ENCODE measurements at regions not wholly inside any gene's neighbourhood (a gene's known extent, or its start where the extent isn't known, plus 50 kb on each side); places are given as distances from the start of the nearest gene placed in this dataset.

DNA sequence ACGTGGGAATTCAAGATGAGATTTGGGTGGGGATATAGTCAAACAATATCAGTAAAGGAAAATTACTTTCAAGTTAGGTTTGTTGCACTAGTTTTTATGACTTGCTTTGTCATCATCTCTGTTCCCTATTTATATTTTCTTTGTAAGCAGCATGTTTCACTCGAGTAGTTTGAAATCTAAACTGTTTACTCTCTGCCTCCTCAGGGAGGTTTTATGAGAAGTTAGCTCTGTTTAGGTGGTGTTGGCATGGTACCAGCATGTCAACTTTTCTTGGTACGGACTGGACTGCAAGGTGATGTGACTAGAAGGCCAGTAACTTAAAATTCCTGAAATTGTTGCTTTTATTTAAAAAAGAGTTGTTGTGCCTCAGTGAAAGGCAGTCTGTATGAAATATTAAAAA, 59.2 kb upstream of the MTPN start:
- no peak for DNase-seq (ENCODE audit: low read depth in 2 of 2)

DNA sequence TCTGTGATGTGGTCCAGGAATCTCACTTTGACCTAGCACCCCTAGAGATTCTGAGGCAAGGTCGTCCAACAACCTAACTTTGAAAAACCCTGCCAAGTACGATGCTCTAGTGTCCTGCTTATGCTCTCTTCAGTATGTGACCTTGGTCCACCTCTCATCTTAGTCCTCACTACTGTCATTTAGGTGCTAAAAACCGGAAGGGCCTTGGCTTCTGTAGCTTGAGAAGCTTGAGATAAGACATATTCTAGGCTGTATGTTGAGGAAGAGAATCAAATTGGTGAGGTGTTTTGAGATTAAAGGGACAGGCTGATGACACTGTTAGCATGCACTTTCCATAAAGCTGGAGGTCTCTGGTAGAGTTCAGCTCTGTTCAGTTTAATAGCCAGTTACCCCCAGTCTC, 57.0 kb upstream of the MTPN start:
- no peak for DNase-seq (ENCODE audit: low read depth in 2 of 2)

DNA sequence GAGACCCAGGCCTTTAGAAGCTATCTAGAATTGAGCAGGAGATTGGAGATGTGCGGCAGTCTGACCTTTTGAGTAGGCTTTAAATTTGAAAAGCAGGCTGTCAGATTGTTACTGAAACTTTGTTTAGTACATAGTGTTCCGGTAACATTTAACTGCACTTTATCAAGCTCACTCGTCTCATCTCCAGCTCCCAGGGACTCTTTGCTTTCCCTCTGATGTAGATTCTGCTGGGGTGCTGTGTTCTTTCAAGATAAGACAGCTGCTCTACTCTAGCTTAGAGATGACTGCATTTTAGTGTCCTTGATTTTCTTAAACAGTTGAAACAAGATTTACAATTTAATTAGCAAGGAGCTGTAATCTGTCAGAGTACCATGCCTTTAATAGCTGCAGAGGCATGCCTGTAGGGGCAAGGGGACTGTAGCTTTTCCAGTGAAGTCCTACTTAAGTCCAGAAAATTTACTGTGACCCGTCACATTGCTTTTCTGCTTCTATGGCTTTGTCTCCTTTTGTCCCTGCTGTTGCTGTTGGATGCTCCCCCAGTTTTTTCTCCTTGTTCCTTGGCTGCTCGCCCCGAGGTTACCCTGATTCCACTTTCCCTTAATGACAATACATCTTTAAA, 56.4 kb upstream of the MTPN start:
- no peak for DNase-seq (ENCODE audit: low read depth in 2 of 2)

DNA sequence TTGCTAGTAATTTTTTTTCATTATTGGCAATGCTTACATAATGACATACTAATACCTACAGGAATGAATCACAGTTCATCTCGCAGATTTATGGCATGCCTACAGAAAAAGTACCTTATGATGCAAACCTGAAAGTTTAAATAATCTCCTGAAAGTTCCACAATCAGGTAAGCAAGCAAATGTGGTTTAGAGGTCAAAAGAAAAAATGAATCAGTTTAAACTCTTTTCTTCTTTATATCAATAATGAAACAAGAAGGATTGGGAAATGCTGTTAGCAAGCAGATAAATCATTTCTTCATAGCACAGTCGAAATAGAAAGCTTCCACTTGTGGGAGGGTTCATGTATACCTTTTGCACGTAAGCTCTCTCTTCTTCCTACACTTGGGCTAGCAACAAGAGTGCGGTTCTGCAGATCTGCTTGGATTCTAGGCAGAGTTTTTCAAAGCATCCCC, 53.7 kb upstream of the MTPN start:
- DNase-seq (ENCODE audit: low read depth in 2 of 2) = no peak

DNA sequence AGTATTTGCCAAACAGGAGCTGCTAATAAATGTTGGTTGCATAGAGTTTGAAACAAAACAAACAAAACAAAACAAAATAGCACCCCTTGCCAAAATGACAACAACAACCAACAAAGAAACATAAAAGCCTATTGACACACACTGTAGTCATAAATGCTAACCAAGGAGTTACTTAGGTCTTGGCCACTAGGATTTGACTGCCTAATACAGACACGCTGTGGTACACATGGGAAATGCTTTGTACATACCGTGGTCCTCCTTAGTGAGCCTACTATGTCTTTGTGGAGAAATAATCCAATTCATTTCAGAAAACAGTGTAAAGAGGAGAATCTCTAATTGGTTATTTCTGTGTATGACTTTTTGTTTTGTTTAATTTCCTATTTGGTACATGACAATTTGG, 53.2 kb upstream of the MTPN start:
- DNase-seq (ENCODE audit: low read depth in 2 of 2) = no peak

GRCh38 chr7:136027160-136027559, 50.0 kb upstream of the MTPN start:
- DNase-seq (ENCODE audit: low read depth in 2 of 2) = no peak
